OCI-LY1 (cell line): ENCODE measurements at regions not wholly inside any gene's neighbourhood (a gene's known extent, or its start where the extent isn't known, plus 50 kb on each side); places are given as distances from the start of the nearest gene placed in this dataset.

Experiments
- CTCF ChIP-seq: fragments of 200-600 bp; sonication (generic), shearing (Covaris generic); IDR thresholded peaks from 2 replicates; pipeline ENCODE4 v1.5.1; 2017; ENCODE audit warnings: mild to moderate bottlenecking, antibody characterized with exemption, low read length, moderate library complexity, mixed read lengths
- EZH2 ChIP-seq: fragments of 200-600 bp; sonication (generic), shearing (Covaris generic); IDR thresholded peaks from 2 replicates; pipeline ENCODE4 v1.8.0; 2017; ENCODE audit warnings: borderline replicate concordance, mixed run types, mild to moderate bottlenecking, antibody characterized with exemption, low read length, moderate library complexity, mixed read lengths

GRCh38 chr10:88152728-88153133 lies 289.3 kb downstream of the PTEN start:
- no peak for TF ChIP-seq CTCF
- TF ChIP-seq EZH2: no peak
